CD4-positive, alpha-beta memory T cell (primary cell): ENCODE measurements at regions not wholly inside any gene's neighbourhood (a gene's known extent, or its start where the extent isn't known, plus 50 kb on each side); places are given as distances from the start of the nearest gene placed in this dataset.

ENCODE experiments used
- CTCF ChIA-PET: fragments of 350-600 bp; sonication (Branson Sonifier 250); formaldehyde crosslinking; loops from one replicate; lab custom pipeline; 2021; ENCODE audit warnings: inconsistent platforms; ENCODE audit not compliant: partially characterized antibody; lab: Charles Lee
- POLR2A ChIA-PET: fragments of 350-600 bp; sonication (Branson Sonifier 250); formaldehyde crosslinking; loops from one replicate; lab custom pipeline; 2021; ENCODE audit not compliant: partially characterized antibody; lab: Charles Lee
- DNase-seq, 5 donors: peaks; one replicate each; pipeline versions ENCODE4 v3.0.0 to v3.0.0-alpha.2; 2020 to 2022; ENCODE audit warnings: mixed read lengths in 1 of 5
- H3K27ac ChIP-seq: one replicate; pipeline ENCODE4 v1.7.0; 2013; ENCODE audit warnings: low read depth, low read length
- H3K27me3 ChIP-seq: 2 replicates; pipeline ENCODE4 v1.7.0; 2013; ENCODE audit warnings: mild to moderate bottlenecking, low read length, moderate library complexity; ENCODE audit not compliant: insufficient read depth
- H3K36me3 ChIP-seq: 2 replicates; pipeline ENCODE4 v1.7.0; 2013; ENCODE audit warnings: mild to moderate bottlenecking, low read length, moderate library complexity; ENCODE audit not compliant: insufficient read depth
- H3K4me1 ChIP-seq: 2 replicates; pipeline ENCODE4 v1.7.0; 2013; ENCODE audit warnings: mild to moderate bottlenecking, low read length, moderate library complexity; ENCODE audit not compliant: insufficient read depth
- H3K4me3 ChIP-seq, 2 donors: one replicate each; pipeline ENCODE4 v1.7.0; 2013; ENCODE audit warnings: low read length in 2 of 2, mild to moderate bottlenecking in 1 of 2
- H3K9me3 ChIP-seq, 2 donors: one replicate each; pipeline ENCODE4 v1.7.0; 2013; ENCODE audit warnings: low read length in 2 of 2, control low read depth in 1 of 2; ENCODE audit not compliant: control insufficient read depth in 1 of 2
- H3K27ac Mint-ChIP-seq, 7 donors: one replicate each; pipeline ENCODE4 v1.8.0; 2020 to 2021; ENCODE audit warnings: mixed read lengths in 7 of 7, mild to moderate bottlenecking in 6 of 7, inconsistent platforms in 3 of 7, moderate library complexity in 3 of 7
- H3K27me3 Mint-ChIP-seq, 2 donors: one replicate each; pipeline ENCODE4 v1.8.0; 2020 to 2021; ENCODE audit warnings: mixed read lengths in 2 of 2
- H3K36me3 Mint-ChIP-seq, 2 donors: one replicate each; pipeline ENCODE4 v1.8.0; 2020 to 2021; ENCODE audit warnings: mixed read lengths in 2 of 2, inconsistent platforms in 1 of 2, mild to moderate bottlenecking in 1 of 2
- H3K4me1 Mint-ChIP-seq, 4 donors: one replicate each; pipeline ENCODE4 v1.8.0; 2020 to 2021; ENCODE audit warnings: mixed read lengths in 4 of 4, mild to moderate bottlenecking in 1 of 4
- H3K4me3 Mint-ChIP-seq, 8 donors: one replicate each; pipeline ENCODE4 v1.8.0; 2020 to 2021; ENCODE audit warnings: mixed read lengths in 8 of 8, mild to moderate bottlenecking in 7 of 8, moderate library complexity in 6 of 8, inconsistent platforms in 3 of 8
- H3K9me3 Mint-ChIP-seq, 8 donors: one replicate each; pipeline ENCODE4 v1.8.0; 2020 to 2021; ENCODE audit warnings: mixed read lengths in 8 of 8, mild to moderate bottlenecking in 5 of 8, inconsistent platforms in 3 of 8, moderate library complexity in 1 of 8
- intact Hi-C: fragments of 100-400 bp; cut with micrococcal nuclease; formaldehyde crosslinking; loops from one replicate; pipeline ENCODE4 v1.15.1; 2023

- intact Hi-C loops = no loop called here
- CTCF ChIA-PET = no interaction called here
- Histone ChIP-seq H3K4me3 (no peak overlapping the region), H3K27me3 (no peaks in the 10 kb centered on the region), H3K9me3 (no peaks in the 10 kb centered on the region), H3K4me1 (no peaks in the 10 kb centered on the region), H3K27ac (no peak overlapping the region), H3K36me3 (no peaks in the 10 kb centered on the region)
- Mint-ChIP-seq H3K27ac (no peak overlapping the region), H3K36me3 (no peaks in the 10 kb centered on the region), H3K4me1 (no peaks in the 10 kb centered on the region), H3K27me3 (no peaks in the 10 kb centered on the region), H3K4me3 (no peak overlapping the region), H3K9me3 (peaks cover 2 to 16% (median 3%) of the 10 kb centered on the region in 8 donors)
- DNase-seq = no peak
- POLR2A ChIA-PET = no interaction called here
Observed at GRCh38 chr7:85641331-85641730, 454.5 kb upstream of the SEMA3D start.

GRCh38 chr7:85638394-85638793, 451.5 kb upstream of the SEMA3D start:
- Mint-ChIP-seq H3K4me1 (no peaks in the 10 kb centered on the region), H3K27ac (no peak overlapping the region), H3K27me3 (no peaks in the 10 kb centered on the region), H3K4me3 (no peak overlapping the region), H3K9me3 (peaks cover 0 to 9% (median 3%) of the 10 kb centered on the region in 8 donors), H3K36me3 (no peaks in the 10 kb centered on the region)
- Histone ChIP-seq H3K4me1 (no peaks in the 10 kb centered on the region), H3K27me3 (no peaks in the 10 kb centered on the region), H3K9me3 (peaks cover 0 to 4% of the 10 kb centered on the region in 2 donors), H3K36me3 (no peaks in the 10 kb centered on the region), H3K27ac (no peak overlapping the region), H3K4me3 (no peak overlapping the region)
- intact Hi-C loops = no loop called here
- CTCF ChIA-PET = no interaction called here
- DNase-seq = no peak
- POLR2A ChIA-PET = no interaction called here

GRCh38 chr7:85634951-85635350, 448.1 kb upstream of the SEMA3D start:
- H3K27ac Mint-ChIP-seq = no peak overlapping the region
- peaks cover 0 to 4% (median 0%) of the 10 kb centered on the region in 8 donors for H3K9me3 Mint-ChIP-seq
- no peaks in the 10 kb centered on the region for H3K27me3 Mint-ChIP-seq
- DNase-seq = no peak
- ChIA-PET POLR2A (no interaction called here), CTCF (no interaction called here)
- H3K4me3 Mint-ChIP-seq = no peak overlapping the region
- Histone ChIP-seq H3K27ac (no peak overlapping the region), H3K9me3 (peaks cover 0 to 4% of the 10 kb centered on the region in 2 donors), H3K4me3 (no peak overlapping the region), H3K4me1 (no peaks in the 10 kb centered on the region), H3K27me3 (no peaks in the 10 kb centered on the region), H3K36me3 (no peaks in the 10 kb centered on the region)
- intact Hi-C loops = no loop called here
- no peaks in the 10 kb centered on the region for H3K36me3 Mint-ChIP-seq
- no peaks in the 10 kb centered on the region for H3K4me1 Mint-ChIP-seq

DNA sequence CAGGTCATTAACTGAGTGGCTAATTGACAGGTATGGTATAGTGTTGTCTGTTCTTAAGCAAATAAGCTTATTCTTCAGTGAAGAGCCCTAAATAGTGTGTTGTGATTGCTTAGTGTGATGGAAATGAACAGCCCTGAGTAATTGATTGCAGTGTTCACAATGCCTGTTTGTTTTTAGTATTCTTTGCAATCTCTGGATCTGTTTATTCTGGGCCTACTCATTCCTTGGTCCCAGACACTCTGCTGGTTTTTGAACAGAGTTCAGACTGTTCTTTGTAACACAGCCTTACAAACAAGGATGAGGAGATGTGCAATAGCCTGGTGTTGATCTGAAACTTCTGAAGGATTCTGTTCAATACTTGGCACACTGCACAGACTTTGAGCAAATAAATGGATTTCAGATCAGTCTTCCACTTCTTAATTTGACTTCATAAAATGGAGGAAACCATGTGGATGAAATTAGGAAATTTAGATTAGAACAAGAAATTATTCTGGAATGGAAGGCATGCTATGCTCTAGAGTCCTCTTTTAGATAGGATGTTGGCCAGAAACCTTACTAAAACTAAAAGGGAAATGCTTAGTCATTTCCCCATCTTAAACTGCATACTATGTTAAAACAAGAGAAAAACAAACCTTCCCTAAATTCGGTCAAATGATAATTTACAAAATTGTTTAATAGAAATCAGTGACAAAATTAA, 444.2 kb upstream of the SEMA3D start:
- no peak for DNase-seq
- POLR2A ChIA-PET = no interaction called here
- H3K36me3 Mint-ChIP-seq = no peaks in the 10 kb centered on the region
- H3K4me1 ChIP-seq = no peaks in the 10 kb centered on the region
- no peaks in the 10 kb centered on the region for H3K27me3 ChIP-seq
- peaks cover 0 to 9% (median 0%) of the 10 kb centered on the region in 8 donors for H3K9me3 Mint-ChIP-seq
- CTCF ChIA-PET = no interaction called here
- intact Hi-C loops = no loop called here
- H3K4me3 Mint-ChIP-seq = no peak overlapping the region
- H3K9me3 ChIP-seq = peaks cover 0 to 4% of the 10 kb centered on the region in 2 donors
- no peak overlapping the region for H3K4me3 ChIP-seq
- no peak overlapping the region for H3K27ac Mint-ChIP-seq
- no peaks in the 10 kb centered on the region for H3K4me1 Mint-ChIP-seq
- H3K27ac ChIP-seq = no peak overlapping the region
- no peaks in the 10 kb centered on the region for H3K27me3 Mint-ChIP-seq
- no peaks in the 10 kb centered on the region for H3K36me3 ChIP-seq

DNA sequence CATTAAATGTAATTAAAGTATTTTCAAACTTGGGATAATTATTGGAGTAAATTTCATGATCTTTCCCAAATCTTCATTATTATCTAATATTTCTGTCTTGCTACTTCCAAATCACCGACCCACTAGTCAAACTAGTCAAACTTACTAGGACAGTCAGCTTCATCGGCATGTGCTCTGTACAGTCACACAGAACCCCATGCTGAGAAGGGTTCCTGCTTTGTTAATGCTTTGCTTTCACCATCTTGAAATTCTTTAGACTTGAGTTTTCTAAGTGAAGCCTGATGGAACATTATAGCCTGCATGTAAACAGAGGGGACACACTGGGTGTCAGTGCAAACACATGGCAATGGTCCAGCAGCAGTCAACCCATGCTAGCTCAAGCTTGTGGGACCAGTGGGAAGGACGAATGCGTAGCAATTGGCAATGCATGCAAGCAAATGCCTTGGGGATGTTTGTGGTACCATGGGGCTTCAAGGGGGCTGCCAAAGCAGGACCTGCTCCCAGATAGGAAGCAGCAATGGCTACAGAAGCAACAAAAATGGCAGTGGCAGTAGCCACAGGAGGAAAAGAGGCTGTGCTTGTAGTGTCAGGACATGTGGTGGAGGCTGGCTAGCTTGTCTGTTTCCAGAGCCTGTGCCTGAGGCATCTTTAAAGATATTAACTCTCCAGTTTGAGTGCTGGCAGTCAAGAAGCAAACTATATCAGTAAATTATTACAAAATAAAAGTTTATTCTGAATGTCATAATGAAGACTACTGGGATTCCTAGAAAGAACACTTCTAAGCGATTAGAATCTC, 441.1 kb upstream of the SEMA3D start:
- POLR2A ChIA-PET = no interaction called here
- Mint-ChIP-seq H3K9me3 (peaks cover 0 to 10% (median 4%) of the 10 kb centered on the region in 8 donors), H3K4me1 (no peaks in the 10 kb centered on the region), H3K27ac (no peak overlapping the region), H3K36me3 (no peaks in the 10 kb centered on the region), H3K27me3 (no peaks in the 10 kb centered on the region), H3K4me3 (no peak overlapping the region)
- CTCF ChIA-PET = no interaction called here
- H3K27ac ChIP-seq = no peak overlapping the region
- H3K36me3 ChIP-seq = no peaks in the 10 kb centered on the region
- no peak for DNase-seq
- no peaks in the 10 kb centered on the region for H3K27me3 ChIP-seq
- no peak overlapping the region for H3K4me3 ChIP-seq
- no peaks in the 10 kb centered on the region for H3K4me1 ChIP-seq
- H3K9me3 ChIP-seq = no peaks in the 10 kb centered on the region
- intact Hi-C loops = no loop called here

DNA sequence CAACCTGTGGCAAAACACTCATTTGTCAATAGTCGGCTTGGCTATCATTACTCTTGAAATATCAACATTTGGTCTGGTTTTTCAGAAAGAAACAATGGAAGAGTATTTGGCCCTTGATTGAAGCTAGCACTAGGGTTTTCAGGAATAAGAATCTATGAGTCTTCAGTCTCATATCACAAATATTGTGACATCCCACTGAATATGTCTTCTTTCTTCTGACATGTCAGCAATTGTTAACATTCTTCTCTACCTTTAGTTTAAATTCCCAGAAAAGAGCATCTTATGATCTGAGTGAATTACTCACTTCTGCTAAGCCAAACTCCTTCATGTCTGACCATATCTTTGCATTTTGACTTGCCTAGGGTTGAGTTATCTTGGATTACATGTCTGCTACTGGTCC, 435.2 kb upstream of the SEMA3D start:
- H3K27me3 Mint-ChIP-seq = no peaks in the 10 kb centered on the region

DNA sequence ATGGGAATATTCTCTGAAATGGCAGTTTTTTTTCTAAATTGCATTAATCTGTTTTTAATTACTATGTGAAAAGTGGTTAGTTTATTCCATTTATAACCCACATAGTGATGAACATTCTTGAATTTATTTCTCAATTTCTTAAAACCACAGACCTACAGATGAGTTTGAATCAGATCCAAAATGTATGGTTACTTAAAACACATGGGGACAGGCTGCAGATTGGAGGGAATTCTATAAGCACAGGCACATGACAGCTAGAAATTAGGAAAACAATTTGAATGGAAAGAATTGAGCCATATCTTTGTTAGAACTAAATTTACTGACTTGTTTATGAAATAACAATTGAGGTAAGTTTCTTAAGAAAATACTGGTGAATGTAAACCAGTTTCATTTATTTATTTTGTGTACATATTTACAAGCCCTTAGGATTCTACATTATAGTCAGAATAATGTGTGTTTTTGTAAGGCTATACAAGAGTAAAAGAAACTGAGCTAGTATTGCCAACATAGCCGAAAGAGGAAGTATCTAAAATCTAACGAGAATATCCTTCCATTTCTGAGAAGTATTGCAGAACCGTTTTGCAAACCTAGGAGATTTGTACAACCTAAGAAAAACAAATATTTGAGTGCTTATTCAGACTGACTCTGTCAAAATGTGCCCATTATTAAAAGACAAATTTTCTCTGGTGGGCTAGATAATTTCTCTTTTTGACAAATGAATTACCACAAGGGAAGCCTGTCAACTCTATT, 434.3 kb upstream of the SEMA3D start:
- ChIA-PET CTCF (no interaction called here), POLR2A (no interaction called here)
- no peaks in the 10 kb centered on the region for H3K27me3 ChIP-seq

More for the DNA sequence above, 435.2 kb upstream of the SEMA3D start:
- DNase-seq = no peak
- H3K9me3 Mint-ChIP-seq = peaks cover 2 to 12% (median 8%) of the 10 kb centered on the region in 8 donors
- no peaks in the 10 kb centered on the region for H3K36me3 Mint-ChIP-seq
- H3K4me3 Mint-ChIP-seq = no peak overlapping the region
- POLR2A ChIA-PET = no interaction called here
- no peaks in the 10 kb centered on the region for H3K4me1 Mint-ChIP-seq
- no peak overlapping the region for H3K4me3 ChIP-seq
- H3K36me3 ChIP-seq = no peaks in the 10 kb centered on the region
- H3K27me3 ChIP-seq = no peaks in the 10 kb centered on the region
- no peaks in the 10 kb centered on the region for H3K4me1 ChIP-seq
- no peak overlapping the region for H3K27ac ChIP-seq
- H3K9me3 ChIP-seq = peaks cover 0 to 3% of the 10 kb centered on the region in 2 donors
- H3K27ac Mint-ChIP-seq = no peak overlapping the region
- CTCF ChIA-PET = no interaction called here
- intact Hi-C loops = no loop called here

More for the DNA sequence above, 434.3 kb upstream of the SEMA3D start:
- H3K4me1 ChIP-seq = no peaks in the 10 kb centered on the region
- intact Hi-C loops = no loop called here
- Mint-ChIP-seq H3K27ac (no peak overlapping the region), H3K4me3 (no peak overlapping the region), H3K27me3 (no peaks in the 10 kb centered on the region), H3K4me1 (no peaks in the 10 kb centered on the region), H3K36me3 (no peaks in the 10 kb centered on the region), H3K9me3 (peaks cover 2 to 12% (median 7%) of the 10 kb centered on the region in 8 donors)
- peaks cover 0 to 3% of the 10 kb centered on the region in 2 donors for H3K9me3 ChIP-seq
- H3K4me3 ChIP-seq = no peak overlapping the region
- no peak overlapping the region for H3K27ac ChIP-seq
- no peak for DNase-seq
- H3K36me3 ChIP-seq = no peaks in the 10 kb centered on the region
